Stimulated activated naive CD4-positive, alpha-beta T cell (primary cell): ENCODE measurements at regions not wholly inside any gene's neighbourhood (a gene's known extent, or its start where the extent isn't known, plus 50 kb on each side); places are given as distances from the start of the nearest gene placed in this dataset.

ENCODE experiments used
- DNase-seq, 6 experiments: peaks; one replicate each; lab custom pipeline; 2025; lab: John Stamatoyannopoulos, UW

DNA sequence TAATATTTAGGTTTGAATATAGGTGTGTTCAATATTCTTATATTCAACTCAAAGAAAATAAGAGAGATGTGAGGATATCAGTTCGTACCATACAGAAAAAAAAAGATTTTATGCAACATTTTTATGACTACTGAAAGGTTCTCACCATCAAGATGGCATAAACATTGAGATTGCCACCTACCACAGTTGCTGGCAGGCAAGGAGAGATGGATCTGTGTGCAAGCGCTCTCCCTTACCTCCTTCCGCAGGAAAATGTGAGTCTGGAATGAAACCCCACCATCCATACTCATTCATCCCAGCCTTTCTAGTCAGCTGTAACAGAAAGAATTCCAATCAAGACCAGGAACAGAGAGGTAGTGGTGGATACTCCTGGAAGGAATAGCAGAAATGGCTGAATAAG, 376.9 kb downstream of the PPP3CA start:
- DNase-seq = no peak

DNA sequence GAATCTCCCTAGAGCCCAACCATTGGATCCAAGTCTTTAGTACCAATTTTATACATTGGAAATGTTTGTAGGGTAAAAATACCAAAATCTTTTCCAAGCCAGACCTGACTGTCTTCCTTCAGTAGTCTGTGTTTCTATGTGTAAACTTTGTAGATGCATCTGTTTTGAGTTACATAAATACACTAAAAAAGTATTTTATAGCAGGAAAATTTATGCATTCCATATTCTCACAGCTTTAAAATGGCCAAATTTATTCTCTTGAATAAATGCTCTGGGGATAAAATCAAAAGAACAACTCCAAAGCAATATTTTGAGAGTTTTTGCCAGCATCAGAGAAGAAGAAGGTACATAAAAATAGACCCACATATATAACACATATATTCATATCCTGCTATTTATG, 377.4 kb downstream of the PPP3CA start:
- no peak for DNase-seq

DNA sequence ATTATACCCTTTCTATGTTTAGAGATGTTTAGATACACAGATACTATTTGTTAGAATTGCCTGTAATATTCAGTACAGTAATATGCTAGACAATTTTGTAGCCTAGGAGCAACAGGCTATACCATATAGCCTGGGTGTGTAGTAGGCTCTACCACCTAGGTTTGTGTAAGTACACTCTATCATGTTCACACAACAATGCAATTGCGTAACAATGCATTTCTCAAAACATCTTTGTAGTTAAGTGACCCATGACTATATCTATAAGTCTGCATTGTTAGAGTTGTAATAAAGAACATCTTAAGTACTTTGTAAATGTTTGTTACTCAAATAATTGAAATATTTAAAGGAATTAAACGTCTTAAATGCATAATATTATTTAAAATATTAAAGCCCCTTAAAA, 379.3 kb downstream of the PPP3CA start:
- DNase-seq = no peak

DNA sequence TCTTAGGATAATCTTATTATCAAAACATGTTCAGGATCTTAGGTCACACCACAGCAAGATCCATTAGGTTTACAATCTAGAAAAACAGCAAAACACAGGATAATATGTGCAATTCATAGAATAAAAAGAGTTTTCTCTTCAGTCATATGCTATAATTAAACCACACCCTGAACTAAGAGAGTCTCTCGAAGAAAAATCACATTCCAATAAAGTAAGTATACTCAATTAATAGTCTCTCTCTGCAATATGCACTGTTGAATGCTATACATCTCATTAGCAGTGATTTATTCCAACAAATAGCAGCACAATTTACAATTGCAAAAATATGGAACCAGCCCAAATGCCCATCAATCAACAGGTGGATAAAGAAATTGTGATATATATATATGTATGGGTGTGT, 383.7 kb downstream of the PPP3CA start:
- DNase-seq = no peak

DNA sequence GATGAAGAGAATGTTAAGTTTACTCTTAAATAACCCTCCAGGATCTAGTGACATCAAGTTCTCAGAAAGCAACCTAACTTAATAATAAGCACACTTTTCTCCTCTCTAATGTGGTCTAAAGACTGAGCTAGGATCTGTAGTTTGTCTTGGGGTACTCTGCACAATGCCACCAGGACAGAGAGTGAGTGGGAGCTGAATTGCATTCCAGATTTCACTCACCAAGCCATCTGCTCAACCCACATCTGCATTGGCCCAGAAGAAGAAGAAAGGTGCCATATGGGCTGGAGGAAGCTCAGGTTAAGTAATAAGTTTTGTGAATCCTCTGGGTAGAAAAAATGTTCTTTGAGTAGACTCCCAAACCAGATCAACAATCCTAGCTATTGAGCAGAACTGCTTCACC, 384.6 kb downstream of the PPP3CA start:
- no peak for DNase-seq

DNA sequence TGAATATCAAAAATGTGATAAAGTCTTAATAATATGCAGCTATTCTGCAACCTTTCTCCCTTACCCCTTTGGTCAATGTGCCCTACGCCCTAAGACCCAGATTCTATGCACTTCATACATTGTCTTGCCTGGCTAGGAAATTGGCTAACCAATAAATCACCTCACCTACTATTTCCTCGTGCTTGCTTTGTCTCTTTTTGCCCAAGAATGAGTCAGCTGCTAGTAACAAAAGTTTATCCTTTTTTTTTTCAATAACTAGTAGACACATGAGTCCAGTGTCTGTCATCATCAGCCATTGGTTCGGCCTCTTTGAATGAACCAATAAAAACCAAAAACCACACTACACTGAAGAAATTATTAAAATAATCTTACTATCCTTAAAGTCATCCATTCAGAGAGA, 387.1 kb downstream of the PPP3CA start:
- no peak for DNase-seq

DNA sequence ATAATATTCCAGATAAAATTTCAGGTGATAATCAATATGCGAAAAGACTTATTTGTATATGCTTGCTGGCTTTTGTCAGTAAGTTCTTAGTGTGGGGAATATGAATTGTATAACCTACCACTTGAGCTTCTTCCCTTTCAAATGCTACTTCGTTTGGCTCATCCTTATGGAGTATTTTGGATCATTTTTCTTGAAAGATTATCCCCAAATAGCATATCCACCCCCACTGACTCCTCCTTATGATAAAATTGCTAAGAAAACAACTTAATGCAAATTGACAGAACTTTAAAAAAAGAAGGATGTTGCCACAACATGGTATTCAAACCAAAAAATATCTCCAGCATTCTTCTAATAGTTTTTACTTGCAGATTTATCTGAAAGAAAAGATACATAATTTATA, 393.3 kb downstream of the PPP3CA start:
- DNase-seq = no peak

DNA sequence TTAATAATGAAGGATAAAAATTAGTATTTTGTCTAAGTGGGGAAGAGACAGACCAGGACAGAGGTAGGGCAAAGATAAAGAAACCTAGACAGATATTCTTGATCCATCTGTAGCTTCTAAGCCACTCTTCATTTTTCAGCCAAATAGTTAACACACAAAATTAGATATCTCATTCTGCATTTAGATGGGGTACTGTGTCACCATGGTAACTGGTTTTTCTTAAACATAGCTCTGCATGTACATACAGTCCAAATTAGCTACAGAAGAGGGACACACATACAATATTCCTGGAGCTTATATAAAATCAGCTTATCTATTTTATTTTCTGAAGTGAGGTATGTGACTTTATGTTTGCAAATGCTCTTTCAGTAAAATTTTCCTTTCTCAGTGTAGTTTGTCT, 393.7 kb downstream of the PPP3CA start:
- DNase-seq = no peak

DNA sequence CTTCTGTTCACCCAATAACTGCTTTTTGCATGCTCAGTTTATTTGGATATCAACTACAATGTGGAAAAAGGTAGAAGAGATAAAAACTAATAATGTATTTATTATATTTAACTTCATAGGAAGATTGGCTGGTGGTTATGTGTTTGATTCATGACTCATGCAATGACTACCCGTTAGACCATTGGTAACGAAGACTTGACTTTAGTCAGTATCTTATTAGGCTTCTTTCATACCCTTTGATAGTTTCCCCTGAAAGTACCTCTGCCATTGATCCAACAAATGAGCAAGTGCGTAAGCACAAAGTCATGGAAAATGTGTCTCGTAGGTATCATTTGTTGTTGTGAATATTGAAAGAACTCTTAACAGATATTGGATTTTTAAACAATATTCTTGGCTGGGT, 394.7 kb downstream of the PPP3CA start:
- no peak for DNase-seq

DNA sequence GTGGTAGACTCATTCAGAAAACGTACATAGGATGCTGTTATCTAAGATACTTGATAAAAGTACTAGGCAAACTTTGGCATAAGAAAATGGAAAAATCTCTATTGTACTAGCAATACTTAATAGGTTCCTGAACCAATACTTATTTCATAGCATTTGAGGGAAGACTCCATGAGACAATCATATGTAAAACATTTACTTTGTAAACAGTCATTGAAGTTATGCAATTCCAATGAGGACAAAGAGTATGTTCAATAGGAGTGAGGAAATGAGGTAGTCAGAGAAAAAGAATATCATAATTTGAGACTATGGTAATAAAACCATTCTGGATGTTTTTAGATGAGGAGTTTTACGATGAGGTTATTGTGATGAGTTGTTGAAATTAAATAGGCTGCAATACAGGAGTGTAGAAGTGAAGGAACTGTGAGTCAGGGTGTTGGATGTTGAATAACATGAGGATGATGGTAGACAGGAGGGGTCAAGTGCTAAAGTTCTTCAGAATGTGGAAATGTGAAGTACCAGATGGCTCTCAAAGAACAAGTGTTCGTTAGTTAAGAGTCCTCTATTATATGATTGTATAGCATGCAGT, 397.9 kb downstream of the PPP3CA start:
- no peak for DNase-seq

DNA sequence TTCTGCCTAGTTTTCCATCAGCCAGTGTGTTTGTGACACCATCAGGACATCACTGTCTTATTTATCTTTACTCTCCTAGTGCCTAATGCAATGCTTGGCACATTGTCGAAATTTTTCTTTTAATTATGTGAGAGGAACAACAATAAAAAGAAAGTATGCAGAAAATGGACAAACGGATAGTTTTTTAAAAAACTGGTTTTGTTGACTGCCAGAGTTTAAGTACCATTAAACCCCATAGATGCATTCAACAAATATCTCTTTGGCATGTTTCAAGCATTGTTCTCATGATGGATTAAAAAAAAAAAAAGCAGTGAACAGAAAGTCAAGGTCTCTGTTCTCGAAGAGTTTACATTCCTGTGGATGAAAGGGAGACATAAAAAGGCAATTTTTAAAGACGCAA, 398.4 kb downstream of the PPP3CA start:
- no peak for DNase-seq

DNA sequence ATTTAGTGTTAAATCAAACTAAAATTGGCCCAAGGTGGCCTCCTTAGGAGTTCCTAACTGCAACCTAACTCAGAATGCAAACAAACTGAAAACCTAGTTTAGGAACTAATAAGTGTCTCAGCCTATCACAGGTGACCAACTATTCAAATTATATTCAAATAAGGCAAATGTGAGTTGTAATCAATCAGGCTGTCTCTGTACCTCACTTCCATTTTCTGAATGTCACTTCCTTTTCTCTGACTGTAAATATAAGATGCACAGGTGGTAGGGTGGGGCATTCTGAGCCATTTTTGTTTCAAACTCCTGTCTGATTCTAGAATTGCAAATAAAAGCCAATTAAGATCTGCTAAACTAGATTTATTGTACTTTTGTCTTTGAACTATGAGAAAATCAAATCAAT, 401.5 kb downstream of the PPP3CA start:
- DNase-seq = no peak

DNA sequence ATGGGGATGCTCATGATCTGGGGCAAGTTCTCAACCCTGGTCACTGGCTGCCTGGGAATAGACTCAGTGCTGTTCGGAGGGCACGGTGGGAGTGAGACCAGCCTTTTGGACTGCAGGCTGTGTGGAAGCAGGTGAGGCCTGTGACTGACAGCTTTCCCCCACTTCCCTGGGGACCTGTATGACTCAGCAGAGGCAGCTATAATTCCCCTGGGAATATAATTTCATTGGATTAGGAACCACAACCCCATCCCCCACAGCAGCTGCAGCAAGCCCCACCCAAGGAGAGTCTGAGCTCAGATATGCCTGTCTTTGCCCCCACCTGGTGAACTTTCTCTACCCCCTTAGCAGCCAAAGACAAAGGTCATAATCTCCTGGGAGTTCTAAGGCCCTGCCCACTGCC, 408.6 kb downstream of the PPP3CA start:
- no peak for DNase-seq

DNA sequence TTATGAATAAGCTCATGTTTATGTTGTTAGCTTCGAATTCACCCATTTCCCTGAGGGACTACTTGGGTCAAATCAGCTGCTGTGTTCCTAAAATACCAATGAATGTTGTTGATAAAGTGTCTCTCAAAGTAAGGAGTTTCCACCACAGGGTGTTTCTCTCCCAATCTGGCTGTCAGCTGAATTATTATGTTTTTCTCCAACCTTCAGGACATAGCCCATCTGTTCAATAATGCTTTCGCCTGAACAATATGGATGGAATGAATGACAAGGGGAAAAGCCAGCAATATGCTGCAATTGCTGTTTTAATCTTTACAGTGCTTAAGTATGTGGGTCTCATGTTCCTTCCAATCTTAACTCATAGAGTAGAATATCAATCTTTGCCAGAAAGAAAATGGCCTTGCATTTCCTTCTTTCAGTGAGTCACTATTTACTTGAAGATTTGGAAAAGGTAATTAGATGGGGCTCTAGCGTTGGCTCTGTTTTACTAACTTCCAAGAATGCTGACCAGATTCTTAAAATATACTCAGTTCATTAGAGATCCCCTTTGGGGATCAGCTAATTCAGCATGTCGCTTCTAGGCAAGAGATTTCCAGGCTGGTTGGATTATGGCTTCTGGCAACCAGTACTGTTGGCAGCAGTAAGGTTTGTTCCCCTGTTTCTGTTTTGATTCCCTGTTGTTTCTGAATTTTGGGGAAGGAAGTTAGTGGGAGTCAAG, 410.5 kb downstream of the PPP3CA start:
- DNase-seq = no peak

DNA sequence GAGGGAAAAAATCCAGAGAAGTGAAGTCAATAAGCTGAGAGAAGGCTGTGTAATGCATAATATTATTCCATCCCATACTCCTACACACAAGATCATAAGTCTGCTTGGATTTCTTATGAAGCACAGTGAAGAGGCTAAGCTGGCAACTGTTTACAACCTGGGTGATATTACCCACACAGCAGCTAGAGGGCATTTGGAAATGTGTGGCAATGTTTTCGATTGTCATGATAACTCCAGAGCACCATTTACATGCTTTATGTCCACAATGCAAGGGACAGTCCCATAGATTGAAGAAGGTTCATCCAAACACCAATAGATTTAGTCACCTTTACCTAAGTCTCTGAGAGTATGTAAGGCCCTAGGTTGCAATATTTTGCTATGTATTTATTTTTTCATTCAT, 412.2 kb downstream of the PPP3CA start:
- DNase-seq = no peak

DNA sequence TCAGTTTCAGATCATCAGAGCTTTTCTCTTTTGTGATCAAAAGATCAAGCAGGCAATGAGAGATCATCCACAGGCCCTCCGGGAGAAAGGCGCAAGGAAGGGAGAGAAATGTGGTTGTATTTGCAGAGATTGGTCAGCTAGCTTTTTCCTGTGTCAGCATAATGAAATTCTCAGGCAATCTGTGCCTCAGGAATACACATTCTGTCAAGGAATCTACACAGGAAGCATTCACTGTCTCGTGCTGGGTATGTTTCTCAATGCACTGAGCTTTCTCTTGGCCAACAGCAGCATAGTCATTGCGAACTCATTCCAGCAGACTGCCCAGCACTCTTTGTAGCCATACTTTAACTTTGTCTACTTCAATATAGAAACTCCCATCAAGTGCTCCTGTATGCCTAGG, 413.7 kb downstream of the PPP3CA start:
- DNase-seq = no peak

DNA sequence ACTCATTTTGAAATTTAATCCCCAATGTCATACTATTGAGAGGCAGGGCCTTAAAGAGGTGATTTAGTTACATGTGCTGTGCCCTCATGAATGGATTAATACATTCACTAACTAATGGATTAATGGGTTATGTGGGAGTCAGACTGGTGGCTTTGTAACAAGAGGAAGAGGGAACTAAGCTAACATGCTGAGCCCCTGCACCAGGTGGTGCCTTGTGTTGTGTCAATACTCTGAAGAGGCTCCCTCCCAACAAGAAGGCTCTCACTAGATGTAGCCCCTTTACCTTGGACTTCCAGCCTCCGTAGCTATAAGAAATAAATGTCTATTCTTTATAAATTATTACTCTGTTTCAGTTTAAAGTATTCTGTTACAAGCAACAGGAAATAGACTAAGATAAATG, 411.9 kb upstream of the EMCN start:
- no peak for DNase-seq

DNA sequence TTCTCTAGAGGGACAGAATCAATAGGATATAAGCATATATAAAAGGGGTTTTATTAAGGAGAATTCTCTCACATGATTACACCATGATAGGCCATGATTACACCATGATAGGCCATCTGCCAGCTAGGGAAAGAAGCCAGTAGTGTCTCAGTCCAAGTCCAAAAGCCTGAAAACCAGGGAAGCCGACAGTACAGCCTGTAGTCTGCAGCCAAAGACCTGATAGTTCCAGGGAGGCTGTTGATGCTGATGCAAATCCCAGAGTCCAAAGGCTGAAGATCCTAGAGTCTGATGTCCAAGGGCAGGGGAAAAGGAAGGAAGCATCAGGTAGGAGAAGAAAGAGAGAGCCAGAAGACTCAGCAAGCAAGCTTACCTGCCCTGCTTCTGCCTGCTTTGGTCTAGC, 411.3 kb upstream of the EMCN start:
- no peak for DNase-seq

DNA sequence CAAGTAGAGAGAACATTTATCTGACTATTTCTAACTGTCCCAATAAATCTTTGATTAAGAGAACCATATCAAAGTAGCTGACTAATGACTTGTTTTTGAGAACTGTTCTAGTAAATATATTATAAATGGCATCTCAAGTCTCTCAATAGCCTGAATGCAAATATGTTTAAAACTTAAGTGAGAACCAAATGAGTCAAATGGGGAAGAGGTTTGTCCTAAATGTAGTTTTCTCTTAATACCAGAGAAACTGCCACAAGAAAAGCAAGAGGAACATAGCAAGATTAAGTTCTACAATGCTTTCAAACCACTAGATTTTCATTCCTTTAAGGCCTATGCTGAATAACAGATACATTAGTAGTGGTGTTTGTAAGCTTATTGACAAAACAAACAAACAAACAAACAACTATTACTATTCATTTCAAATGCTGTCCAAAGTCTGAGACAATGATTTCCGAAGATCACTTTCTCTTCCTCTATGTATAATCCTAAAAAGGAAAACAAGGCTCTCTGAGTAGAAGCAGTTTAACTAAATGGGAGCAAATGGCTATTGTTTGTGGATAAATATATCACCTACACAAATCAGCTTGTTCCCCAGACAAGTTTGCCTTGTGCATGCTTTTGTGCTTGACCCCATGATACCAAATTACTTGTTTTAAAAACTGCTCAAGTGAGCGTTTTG, 408.4 kb upstream of the EMCN start:
- no peak for DNase-seq

DNA sequence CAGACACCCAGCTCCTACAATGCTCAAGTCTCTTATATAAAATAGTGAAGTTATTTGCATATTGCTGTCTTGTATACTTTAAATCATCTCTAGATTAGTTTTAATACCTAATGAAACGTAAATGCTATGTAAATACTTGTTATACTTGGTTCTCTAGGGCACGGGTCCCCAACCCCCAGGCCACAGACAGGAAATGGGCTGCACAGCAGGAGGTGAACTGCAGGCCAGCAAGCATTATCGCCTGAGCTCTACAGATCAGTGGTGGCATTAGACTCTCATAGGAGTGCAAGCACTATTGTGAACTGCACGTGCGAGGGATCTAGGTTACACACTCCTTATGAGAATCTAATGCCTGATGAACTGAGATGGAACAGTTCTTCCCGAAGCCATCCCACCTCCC, 395.9 kb upstream of the EMCN start:
- no peak for DNase-seq

DNA sequence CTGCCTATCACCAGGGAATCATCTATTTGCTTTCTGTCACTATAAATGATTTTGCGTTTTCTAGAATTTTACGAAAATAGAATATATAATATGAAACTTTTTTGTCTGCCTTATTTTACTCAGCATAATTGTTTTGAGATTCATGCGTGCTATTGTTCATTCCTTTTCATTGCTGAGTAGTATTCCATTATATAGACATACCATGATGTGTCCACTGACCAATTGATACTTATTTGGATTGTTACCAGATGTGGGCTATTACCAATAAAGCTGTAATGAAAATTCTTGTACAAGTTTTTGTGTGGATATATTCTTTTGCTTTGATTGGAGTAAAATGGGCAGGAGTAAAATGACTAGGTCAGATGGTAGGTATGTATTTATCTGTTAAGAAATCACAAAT, 390.7 kb upstream of the EMCN start:
- DNase-seq = no peak

DNA sequence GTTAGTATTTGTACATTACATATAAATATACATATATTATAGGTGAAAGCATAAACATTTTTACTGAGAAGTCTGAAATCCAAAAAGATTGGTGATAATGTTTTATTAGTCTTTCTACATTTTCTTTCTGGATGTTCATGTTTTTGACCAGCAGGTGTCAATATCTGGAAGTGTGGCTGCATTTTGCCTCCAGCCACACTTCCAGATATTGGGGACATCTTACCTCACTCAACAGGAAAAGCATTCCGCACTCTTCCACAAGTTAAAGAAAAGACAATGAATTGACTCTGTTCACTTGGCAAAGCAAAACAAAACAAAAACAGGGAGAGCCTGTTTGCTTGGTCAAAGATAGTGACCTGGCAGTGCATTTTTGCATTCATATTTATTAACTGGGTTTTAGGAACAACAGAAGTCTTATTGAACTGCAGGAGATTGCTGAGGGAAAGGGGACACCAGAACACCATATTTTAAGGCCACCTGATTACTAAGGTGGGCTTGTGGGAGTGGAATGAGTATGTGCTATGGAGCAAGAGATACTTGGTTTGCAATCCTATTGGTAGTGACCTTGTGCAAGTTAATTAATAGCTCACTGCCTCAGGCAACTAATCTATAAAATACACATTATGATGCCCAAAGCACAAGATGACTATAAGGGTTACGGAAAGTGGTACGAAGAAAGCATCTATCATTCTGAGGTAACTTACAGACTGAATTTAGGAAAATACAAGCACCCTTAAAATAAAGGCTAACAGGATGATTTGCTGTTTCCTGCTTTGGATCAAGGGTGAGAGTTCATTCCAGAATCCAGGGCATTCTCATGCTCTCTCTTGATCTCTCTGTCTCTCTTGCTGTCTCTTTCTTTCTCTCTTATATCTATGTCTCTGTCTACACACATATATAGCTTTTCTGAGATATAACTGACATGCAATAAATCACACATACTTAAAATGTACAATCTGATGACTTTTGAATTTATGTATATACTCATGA, 389.9 kb upstream of the EMCN start:
- no peak for DNase-seq

DNA sequence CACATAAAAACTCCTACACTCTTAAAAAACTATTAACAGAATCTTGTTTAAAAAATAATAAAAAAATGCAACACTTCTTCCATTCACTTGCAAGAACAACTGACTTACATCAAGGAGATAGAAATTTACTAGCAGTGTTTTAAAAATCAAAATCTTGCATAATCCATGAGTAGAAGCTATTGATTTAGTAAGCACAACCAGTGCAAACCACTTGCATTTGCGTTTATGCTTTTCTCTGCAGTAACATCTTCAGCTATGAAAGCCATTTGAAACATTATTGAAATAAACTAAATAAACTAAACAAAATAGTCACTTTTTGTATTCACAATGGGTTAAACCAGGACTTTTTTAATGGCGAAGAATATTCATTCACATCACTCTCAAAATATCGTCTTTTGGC, 389.2 kb upstream of the EMCN start:
- DNase-seq = no peak
